SW 1271 (cell line): ENCODE measurements at regions not wholly inside any gene's neighbourhood (a gene's known extent, or its start where the extent isn't known, plus 50 kb on each side); places are given as distances from the start of the nearest gene placed in this dataset.
A peak's percentile ranks its signal among the peaks of the same experiment; 100 is the strongest.
"Not testable (repeated sequence)": the region's sequence is repeated elsewhere in the genome, so short reads cannot be mapped to it uniquely, and the experiment has no call there.

Experiments used
- DNase-seq, 2 experiments: peaks; one replicate each; lab custom pipeline; 2025; lab: John Stamatoyannopoulos, UW

- no peak for DNase-seq
Measured at GRCh38 chr6:3551716-3552511, 95.1 kb upstream of the SLC22A23 start.

- peak in 1 of 2 experiments; percentile 4 for DNase-seq
Measured at GRCh38 chr6:3549314-3549940, 92.6 kb upstream of the SLC22A23 start.

GRCh38 chr6:3546121-3546520 lies 89.3 kb upstream of the SLC22A23 start:
- no peak for DNase-seq

- DNase-seq = no peak
Measured at GRCh38 chr6:3545156-3545555, 88.3 kb upstream of the SLC22A23 start.

- DNase-seq = no peak
Measured at GRCh38 chr6:3542032-3542640, 85.3 kb upstream of the SLC22A23 start.

- no peak for DNase-seq
Measured at GRCh38 chr6:3541006-3541585, 84.2 kb upstream of the SLC22A23 start.

GRCh38 chr6:3540253-3540820 lies 83.5 kb upstream of the SLC22A23 start:
- DNase-seq = no peak

GRCh38 chr6:3538536-3538935 lies 81.7 kb upstream of the SLC22A23 start:
- no peak for DNase-seq

GRCh38 chr6:3536901-3537300 lies 80.1 kb upstream of the SLC22A23 start:
- DNase-seq = no peak

- DNase-seq = no peak
Measured at GRCh38 chr6:3535776-3536435, 79.1 kb upstream of the SLC22A23 start.

GRCh38 chr6:3535033-3535775 lies 78.4 kb upstream of the SLC22A23 start:
- DNase-seq = no peak

GRCh38 chr6:3534599-3534998 lies 77.7 kb upstream of the SLC22A23 start:
- DNase-seq = no peak

- DNase-seq = no peak
Measured at GRCh38 chr6:3533981-3534380, 77.1 kb upstream of the SLC22A23 start.

GRCh38 chr6:3532296-3532916 lies 75.6 kb upstream of the SLC22A23 start:
- DNase-seq = no peak

- no peak for DNase-seq
Measured at GRCh38 chr6:3531481-3531880, 74.6 kb upstream of the SLC22A23 start.

GRCh38 chr6:3530515-3530914 lies 73.7 kb upstream of the SLC22A23 start:
- no peak for DNase-seq

- no peak for DNase-seq
Measured at GRCh38 chr6:3529721-3530120, 72.9 kb upstream of the SLC22A23 start.

- no peak for DNase-seq
Measured at GRCh38 chr6:3529232-3529631, 72.4 kb upstream of the SLC22A23 start.

GRCh38 chr6:3528081-3528671 lies 71.3 kb upstream of the SLC22A23 start:
- not testable (repeated sequence) for DNase-seq

- DNase-seq = no peak
Measured at GRCh38 chr6:3527651-3527977, 70.8 kb upstream of the SLC22A23 start.
